ENCODE measurements at regions not wholly inside any gene's neighbourhood (a gene's known extent, or its start where the extent isn't known, plus 50 kb on each side); places are given as distances from the start of the nearest gene placed in this dataset.
"Not testable (repeated sequence)": the region's sequence is repeated elsewhere in the genome, so short reads cannot be mapped to it uniquely, and the experiment has no call there.

- not testable (repeated sequence) for TF ChIP-seq POLR2A, POLR2AphosphoS5, CTCF (IDR thresholded peaks at IDR 0.05)
Measured at GRCh38 chr1:146536028-146536427, 307.2 kb upstream of the NOTCH2NLA start.

All from breast epithelium (tissue), 3 donors.